ENCODE measurements at regions not wholly inside any gene's neighbourhood (a gene's known extent, or its start where the extent isn't known, plus 50 kb on each side); places are given as distances from the start of the nearest gene placed in this dataset.
"Not testable (repeated sequence)": the region's sequence is repeated elsewhere in the genome, so short reads cannot be mapped to it uniquely, and the experiment has no call there.

- DNase-seq (ENCODE audit: low read depth, low spot score): no peak
- POLR2A ChIA-PET: no interaction called here
- CTCF ChIA-PET: no interaction called here
- TF ChIP-seq CTCF (IDR thresholded peaks at IDR 0.05; ENCODE audit: insufficient read depth, low read length, missing control alignments): no peak
- H3K4me3 ChIP-seq (ENCODE audit: low read depth, low read length): no peak overlapping the region
These were observed 581.3 kb downstream of the XPNPEP1 start for GRCh38 chr10:109341986-109342385.

- DNase-seq (ENCODE audit: low read depth, low spot score): no peak
- ChIA-PET CTCF (no interaction called here), POLR2A (no interaction called here)
- no peak overlapping the region for H3K4me3 ChIP-seq (ENCODE audit: low read depth, low read length)
- no peak for TF ChIP-seq CTCF (IDR thresholded peaks at IDR 0.05; ENCODE audit: insufficient read depth, low read length, missing control alignments)
These were observed 595.3 kb downstream of the XPNPEP1 start for GRCh38 chr10:109328001-109328400.

GRCh38 chr10:109327266-109327665 is 596.0 kb downstream of the XPNPEP1 start:
- DNase-seq (ENCODE audit: low read depth, low spot score): no peak
- TF ChIP-seq CTCF (IDR thresholded peaks at IDR 0.05; ENCODE audit: insufficient read depth, low read length, missing control alignments): no peak
- no peak overlapping the region for H3K4me3 ChIP-seq (ENCODE audit: low read depth, low read length)
- POLR2A ChIA-PET: no interaction called here
- CTCF ChIA-PET: no interaction called here

- ChIA-PET CTCF (no interaction called here), POLR2A (no interaction called here)
- no peak for TF ChIP-seq CTCF (IDR thresholded peaks at IDR 0.05; ENCODE audit: insufficient read depth, low read length, missing control alignments)
These were observed 598.6 kb downstream of the XPNPEP1 start for GRCh38 chr10:109324721-109325120.

GRCh38 chr10:109317746-109318366 is 605.5 kb downstream of the XPNPEP1 start:
- ChIA-PET CTCF (no interaction called here), POLR2A (no interaction called here)
- no peak for TF ChIP-seq CTCF (IDR thresholded peaks at IDR 0.05; ENCODE audit: insufficient read depth, low read length, missing control alignments)
- H3K4me3 ChIP-seq (ENCODE audit: low read depth, low read length): no peak overlapping the region
- DNase-seq (ENCODE audit: low read depth, low spot score): no peak

More at GRCh38 chr10:109324721-109325120, 598.6 kb downstream of the XPNPEP1 start:
- no peak overlapping the region for H3K4me3 ChIP-seq (ENCODE audit: low read depth, low read length)
- no peak for DNase-seq (ENCODE audit: low read depth, low spot score)

- CTCF ChIA-PET; POLR2A ChIA-PET; DNase-seq (ENCODE audit: low read depth, low spot score); H3K4me3 ChIP-seq (ENCODE audit: low read depth, low read length): not testable (repeated sequence)
These were observed 609.3 kb downstream of the XPNPEP1 start for GRCh38 chr10:109314016-109314415.

- H3K4me3 ChIP-seq (ENCODE audit: low read depth, low read length); POLR2A ChIA-PET; CTCF ChIA-PET; DNase-seq (ENCODE audit: low read depth, low spot score): not testable (repeated sequence)
These were observed 610.8 kb downstream of the XPNPEP1 start for GRCh38 chr10:109312555-109312954.

Measured in AG04449 (cell line).